GM23338 (cell line): ENCODE measurements at regions not wholly inside any gene's neighbourhood (a gene's known extent, or its start where the extent isn't known, plus 50 kb on each side); places are given as distances from the start of the nearest gene placed in this dataset.

Experiments
- ATAC-seq: fragments of 200-7000 bp; cut with Tn5 transposase; 3 replicates; pipeline ENCODE4 v1.9.1; 2020
- DNase-seq: peaks from one replicate; pipeline ENCODE4 v3.0.0-alpha.2; 2015; ENCODE audit warnings: low spot score
- H2AFZ ChIP-seq: fragments of 200-600 bp; sonication (generic); 2 replicates; pipeline ENCODE4 v1.8.0; 2016; ENCODE audit warnings: antibody characterized with exemption, mild to moderate bottlenecking, moderate library complexity
- H3F3A ChIP-seq: fragments of 200-600 bp; sonication (generic); replicated peaks from 2 replicates; pipeline ENCODE4 v1.8.0; 2017; ENCODE audit warnings: antibody characterized with exemption, mixed run types, low read depth
- H3K27ac ChIP-seq: fragments of 200-600 bp; sonication (generic); 2 replicates; pipeline ENCODE4 v1.6.1; 2016; ENCODE audit warnings: low read depth
- H3K27me3 ChIP-seq: fragments of 200-600 bp; sonication (generic); 2 replicates; pipeline ENCODE4 v1.8.0; 2016; ENCODE audit warnings: mild to moderate bottlenecking, mixed run types, moderate library complexity; ENCODE audit not compliant: insufficient read depth
- H3K36me3 ChIP-seq: fragments of 200-600 bp; sonication (generic); 2 replicates; pipeline ENCODE4 v1.8.0; 2016; ENCODE audit warnings: mild to moderate bottlenecking; ENCODE audit not compliant: insufficient read depth
- H3K4me1 ChIP-seq: fragments of 200-600 bp; sonication (generic); 2 replicates; pipeline ENCODE4 v1.8.0; 2016; ENCODE audit warnings: mild to moderate bottlenecking, moderate library complexity; ENCODE audit not compliant: insufficient read depth
- H3K4me2 ChIP-seq: fragments of 200-600 bp; sonication (generic); 2 replicates; pipeline ENCODE4 v1.7.1; 2017; ENCODE audit warnings: mixed run types
- H3K4me3 ChIP-seq: fragments of 200-600 bp; sonication (generic); 2 replicates; pipeline ENCODE4 v1.6.1; 2016; ENCODE audit warnings: mixed run types
- H3K79me2 ChIP-seq: fragments of 200-600 bp; sonication (generic); replicated peaks from 2 replicates; pipeline ENCODE4 v1.8.0; 2017; ENCODE audit warnings: mild to moderate bottlenecking; ENCODE audit not compliant: insufficient read depth
- H3K9me2 ChIP-seq: fragments of 200-600 bp; sonication (generic); 2 replicates; pipeline ENCODE4 v1.8.0; 2017; ENCODE audit not compliant: insufficient read depth
- H4K20me1 ChIP-seq: fragments of 200-600 bp; sonication (generic); replicated peaks from 2 replicates; pipeline ENCODE4 v1.8.0; 2017; ENCODE audit warnings: mild to moderate bottlenecking; ENCODE audit not compliant: insufficient read depth
- H3K27ac Mint-ChIP-seq: 2 replicates; pipeline ENCODE4 v1.8.0; 2020; ENCODE audit warnings: inconsistent platforms, mild to moderate bottlenecking, moderate library complexity, mixed read lengths
- H3K27me3 Mint-ChIP-seq: 3 replicates; pipeline ENCODE4 v1.8.0; 2022; ENCODE audit warnings: low read depth, mild to moderate bottlenecking, moderate library complexity, mixed read lengths, inconsistent platforms; ENCODE audit not compliant: insufficient read depth, poor library complexity
- H3K36me3 Mint-ChIP-seq: 3 replicates; pipeline ENCODE4 v1.8.0; 2021; ENCODE audit warnings: low read depth, mild to moderate bottlenecking, inconsistent platforms, moderate library complexity, mixed read lengths
- H3K4me1 Mint-ChIP-seq: 3 replicates; pipeline ENCODE4 v1.8.0; 2020; ENCODE audit warnings: mild to moderate bottlenecking, inconsistent platforms, mixed read lengths
- H3K4me3 Mint-ChIP-seq: 3 replicates; pipeline ENCODE4 v1.8.0; 2021; ENCODE audit warnings: moderate library complexity, mild to moderate bottlenecking, inconsistent platforms, mixed read lengths
- H3K9me3 Mint-ChIP-seq: 3 replicates; pipeline ENCODE4 v1.8.0; 2020; ENCODE audit warnings: moderate library complexity, mild to moderate bottlenecking, inconsistent platforms, mixed read lengths
- CREB1 ChIP-seq: fragments of 250-450 bp; sonication (Bioruptor Pico); IDR thresholded peaks from 2 replicates; pipeline ENCODE4 v1.5.0; 2020; ENCODE audit warnings: low read depth, mild to moderate bottlenecking, moderate library complexity
- CTCF ChIP-seq, 2 experiments: fragments of 200-600 bp in 1 of 2; sonication (generic) in 1 of 2; conservative IDR thresholded peaks; 2 replicates each; pipeline versions ENCODE4 v1.5.1 to v1.6.1; 2016 to 2017; ENCODE audit warnings: antibody characterized with exemption in 2 of 2, low read depth in 2 of 2, mild to moderate bottlenecking in 2 of 2, moderate library complexity in 1 of 2
- ETS1 ChIP-seq: IDR thresholded peaks from 2 replicates; pipeline ENCODE4 v1.6.1; 2016; ENCODE audit warnings: antibody characterized with exemption
- EZH2 ChIP-seq: fragments of 200-600 bp; sonication (generic); IDR thresholded peaks from one replicate; pipeline ENCODE4 v1.8.0; 2017; ENCODE audit warnings: antibody characterized with exemption, mild to moderate bottlenecking, low read depth; ENCODE audit not compliant: unreplicated experiment
- EZH2phosphoT487 ChIP-seq: fragments of 200-600 bp; sonication (generic); IDR thresholded peaks from one replicate; pipeline ENCODE4 v1.8.1; 2018; ENCODE audit warnings: antibody characterized with exemption; ENCODE audit not compliant: unreplicated experiment
- JUNB ChIP-seq: IDR thresholded peaks from one replicate; pipeline ENCODE4 v1.6.1; 2016; ENCODE audit warnings: antibody characterized with exemption; ENCODE audit not compliant: unreplicated experiment
- NANOG ChIP-seq: IDR thresholded peaks from 2 replicates; pipeline ENCODE4 v1.6.1; 2016; ENCODE audit warnings: antibody characterized with exemption, borderline replicate concordance
- POLR2AphosphoS5 ChIP-seq: IDR thresholded peaks from 2 replicates; pipeline ENCODE4 v1.6.1; 2016; ENCODE audit warnings: antibody characterized with exemption, low read depth
- REST ChIP-seq: IDR thresholded peaks from one replicate; pipeline ENCODE4 v1.6.1; 2018; ENCODE audit warnings: antibody characterized with exemption; ENCODE audit not compliant: unreplicated experiment
- STAT1 ChIP-seq: IDR thresholded peaks from one replicate; pipeline ENCODE4 v1.6.1; 2016; ENCODE audit warnings: antibody characterized with exemption; ENCODE audit not compliant: unreplicated experiment
- ZNF114 ChIP-seq: fragments of 250-450 bp; sonication (Bioruptor Pico); IDR thresholded peaks from 2 replicates; pipeline ENCODE4 v1.5.0; 2020; ENCODE audit warnings: mild to moderate bottlenecking, moderate library complexity
- ZNF331 ChIP-seq: fragments of 250-450 bp; sonication (Bioruptor Pico); IDR thresholded peaks from 2 replicates; pipeline ENCODE4 v1.5.0; 2020; ENCODE audit warnings: low read depth, mild to moderate bottlenecking, moderate library complexity
- ZNF462 ChIP-seq: fragments of 250-450 bp; sonication (Bioruptor Pico); IDR thresholded peaks from 2 replicates; pipeline ENCODE4 v1.5.0; 2020; ENCODE audit warnings: mild to moderate bottlenecking, moderate library complexity

- no peaks in the 10 kb centered on the region for H3K4me1 ChIP-seq
- DNase-seq (no peak), ATAC-seq (no peak)
- no peak overlapping the region for H3K27ac Mint-ChIP-seq
- no peak overlapping the region for H3K4me3 ChIP-seq
- H4K20me1 ChIP-seq = no peaks in the 10 kb centered on the region
- H3K9me2 ChIP-seq = peaks cover 8% of the 10 kb centered on the region
- H3K27me3 Mint-ChIP-seq = peaks cover 2% of the 10 kb centered on the region
- no peaks in the 10 kb centered on the region for H3K4me1 Mint-ChIP-seq
- H3K27me3 ChIP-seq = no peaks in the 10 kb centered on the region
- H3K4me2 ChIP-seq = no peak overlapping the region
- no peak overlapping the region for H3K4me3 Mint-ChIP-seq
- no peaks in the 10 kb centered on the region for H3K79me2 ChIP-seq
- no peak overlapping the region for H3K27ac ChIP-seq
- no peaks in the 10 kb centered on the region for H3F3A ChIP-seq
- TF ChIP-seq EZH2phosphoT487 = no peak
- no peak for TF ChIP-seq REST
- TF ChIP-seq POLR2AphosphoS5 = no peak
- no peak for TF ChIP-seq EZH2
- TF ChIP-seq STAT1 = no peak
- TF ChIP-seq JUNB = no peak
- TF ChIP-seq ZNF462 (CRISPR knock-in tag) = no peak
- no peak for TF ChIP-seq CREB1
- TF ChIP-seq CTCF (conservative IDR thresholded peaks at IDR 0.05; ENCODE audit: low read depth in 2 of 2) = no peak
- no peak for TF ChIP-seq NANOG
- TF ChIP-seq ZNF331 (CRISPR knock-in tag) = no peak
- no peak for TF ChIP-seq ETS1
- TF ChIP-seq ZNF114 (CRISPR knock-in tag) = no peak
- H3K36me3 Mint-ChIP-seq = no peaks in the 10 kb centered on the region
- H3K9me3 Mint-ChIP-seq = no peaks in the 10 kb centered on the region; the same call in 1 of the 3 replicates
- no peak overlapping the region for H2AFZ ChIP-seq
- no peaks in the 10 kb centered on the region for H3K36me3 ChIP-seq
Measured at GRCh38 chr2:122422384-122422991, 667.0 kb downstream of the TSN start.
